SK-N-SH (cell line): ENCODE measurements at regions not wholly inside any gene's neighbourhood (a gene's known extent, or its start where the extent isn't known, plus 50 kb on each side); places are given as distances from the start of the nearest gene placed in this dataset.

Experiments used
- CTCF ChIA-PET: fragments of 300-600, 350-600 bp; formaldehyde crosslinking; extraction: SDS; loops from one replicate; lab custom pipeline; 2021; lab: Yijun Ruan, JAX
- POLR2A ChIA-PET: fragments of 350-600 bp; sonication (Branson Sonifier 250); formaldehyde crosslinking; extraction: SDS; loops from one replicate; lab custom pipeline; 2020; ENCODE audit warnings: antibody characterized with exemption, inconsistent platforms; lab: Yijun Ruan, JAX
- DNase-seq: peaks from one replicate; pipeline ENCODE4 v3.0.0; 2012
- H2AFZ ChIP-seq: fragments of 200-600 bp; sonication (generic); 2 replicates; pipeline ENCODE4 v1.8.1; 2016; ENCODE audit warnings: antibody characterized with exemption, mild to moderate bottlenecking, low read depth
- H3F3A ChIP-seq: fragments of 200-600 bp; sonication (generic); replicated peaks from 2 replicates; pipeline ENCODE3; 2016; ENCODE audit warnings: antibody characterized with exemption, mild to moderate bottlenecking; ENCODE audit not compliant: insufficient read depth
- H3K27ac ChIP-seq, 2 experiments: fragments of 200-500 bp in 1 of 2; fragments of 200-600 bp in 1 of 2; sonication (Bioruptor generic) in 1 of 2; sonication (generic), shearing (Covaris generic) in 1 of 2; 2 replicates each; pipeline versions ENCODE4 v1.5.1 to v1.6.1; 2014 to 2016; ENCODE audit warnings: low read depth in 2 of 2, inconsistent platforms in 1 of 2, low read length in 1 of 2, mild to moderate bottlenecking in 1 of 2, mixed read lengths in 1 of 2
- H3K27me3 ChIP-seq: fragments of 200-600 bp; sonication (generic), shearing (Covaris generic); 2 replicates; pipeline ENCODE4 v1.6.1; 2016; ENCODE audit warnings: mixed run types; ENCODE audit not compliant: insufficient read depth
- H3K36me3 ChIP-seq, 2 experiments: fragments of 200-500 bp in 1 of 2; fragments of 200-600 bp in 1 of 2; sonication (Bioruptor generic) in 1 of 2; sonication (generic) in 1 of 2; replicated peaks in 1 of 2; 2 replicates each; pipeline versions ENCODE3 to v1.5.1; 2014 to 2016; ENCODE audit warnings: low read length in 1 of 2, mild to moderate bottlenecking in 1 of 2; ENCODE audit not compliant: insufficient read depth in 2 of 2, control insufficient read depth in 1 of 2
- H3K4me1 ChIP-seq, 2 experiments: fragments of 200-500 bp in 1 of 2; fragments of 200-600 bp in 1 of 2; sonication (Bioruptor generic) in 1 of 2; sonication (generic), shearing (Covaris generic) in 1 of 2; 2 replicates each; pipeline versions ENCODE4 v1.5.1 to v1.6.1; 2014 to 2016; ENCODE audit warnings: low read depth in 1 of 2, low read length in 1 of 2, mixed run types in 1 of 2; ENCODE audit not compliant: insufficient read depth in 2 of 2, control insufficient read depth in 1 of 2
- H3K4me2 ChIP-seq: fragments of 200-600 bp; sonication (generic), shearing (Covaris generic); 2 replicates; pipeline ENCODE4 v1.6.1; 2017; ENCODE audit warnings: mixed run types
- H3K4me3 ChIP-seq, 2 experiments: fragments of 200-500 bp in 1 of 2; fragments of 200-600 bp in 1 of 2; sonication (Bioruptor generic) in 1 of 2; sonication (generic), shearing (Covaris generic) in 1 of 2; 2 replicates each; pipeline versions ENCODE4 v1.5.1 to v1.8.1; 2014 to 2016; ENCODE audit warnings: low read depth in 2 of 2, inconsistent platforms in 1 of 2, low read length in 1 of 2, mild to moderate bottlenecking in 1 of 2, mixed read lengths in 1 of 2, moderate library complexity in 1 of 2
- H3K79me2 ChIP-seq: fragments of 200-600 bp; sonication (generic); 2 replicates; pipeline ENCODE4 v1.8.1; 2017; ENCODE audit warnings: mild to moderate bottlenecking; ENCODE audit not compliant: insufficient read depth
- H3K9ac ChIP-seq: fragments of 200-600 bp; sonication (generic); 2 replicates; pipeline ENCODE4 v1.6.1; 2017; ENCODE audit warnings: mixed run types
- H3K9me2 ChIP-seq: fragments of 200-600 bp; sonication (generic); 2 replicates; pipeline ENCODE4 v1.6.1; 2017; ENCODE audit warnings: mixed run types
- H3K9me3 ChIP-seq: fragments of 200-600 bp; sonication (generic); 2 replicates; pipeline ENCODE4 v1.6.1; 2017; ENCODE audit warnings: mixed run types, mild to moderate bottlenecking, moderate library complexity
- H4K20me1 ChIP-seq: fragments of 200-600 bp; sonication (generic); 2 replicates; pipeline ENCODE4 v1.6.1; 2017; ENCODE audit warnings: mild to moderate bottlenecking, mixed run types; ENCODE audit not compliant: insufficient read depth
- MAX ChIP-seq: IDR thresholded peaks from 2 replicates; pipeline ENCODE4 v1.4.0; 2012; ENCODE audit warnings: low read depth
- NFIC ChIP-seq: IDR thresholded peaks from 2 replicates; pipeline ENCODE4 v1.4.0; 2012; ENCODE audit warnings: borderline replicate concordance
- PBX3 ChIP-seq: IDR thresholded peaks from 2 replicates; pipeline ENCODE4; 2012
- RFX5 ChIP-seq: IDR thresholded peaks from 2 replicates; pipeline ENCODE4 v1.6.1; 2012; ENCODE audit warnings: mild to moderate bottlenecking, improper control_type of control experiment, low read length
- SIN3A ChIP-seq: IDR thresholded peaks from 2 replicates; pipeline ENCODE4 v1.6.1; 2012; ENCODE audit warnings: low read depth, mild to moderate bottlenecking, low read length, moderate library complexity, borderline replicate concordance
- SMC3 ChIP-seq: IDR thresholded peaks from 2 replicates; pipeline ENCODE4 v1.6.1; 2012; ENCODE audit warnings: low read depth, low read length, improper control_type of control experiment
- WGBS: methylation state at CpG from one replicate; pipeline ENCODE4 v1.1.6; 2017; ENCODE audit warnings: low lambda C conversion rate; 5-methylcytosine and 5-hydroxymethylcytosine counted together
- TF ChIP-seq, protein P1 (sequence below): fragments of 150-350 bp; IDR thresholded peaks from 2 replicates; pipeline ENCODE4 v1.6.1; 2017; ENCODE audit warnings: antibody characterized with exemption, low read length, low read depth, borderline replicate concordance

DNA sequence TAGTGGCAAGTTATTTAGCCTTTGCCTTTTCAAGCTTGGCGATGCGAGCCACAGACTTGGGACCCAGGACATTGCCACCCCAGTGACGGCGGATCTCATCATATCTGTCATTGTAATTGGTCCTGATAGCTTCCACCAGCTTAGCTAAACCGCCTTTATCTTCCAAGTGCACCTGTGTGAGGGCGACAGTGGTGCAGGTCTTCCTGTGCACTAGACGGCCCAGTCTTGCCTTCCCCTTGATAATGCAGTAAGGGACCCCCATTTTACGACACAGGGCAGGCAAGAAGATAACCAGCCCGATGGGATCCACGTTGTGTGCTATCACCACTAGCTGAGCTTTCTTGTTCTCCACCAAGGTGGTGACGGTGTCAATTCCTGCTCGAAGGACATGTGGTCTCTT lies 99.6 kb upstream of the ITGB1 start:
- H3F3A ChIP-seq = no peaks in the 10 kb centered on the region
- H3K9me2 ChIP-seq = no peaks in the 10 kb centered on the region
- H3K9ac ChIP-seq = no peak overlapping the region
- DNase-seq = no peak
- no peaks in the 10 kb centered on the region for H3K79me2 ChIP-seq
- no peaks in the 10 kb centered on the region for H3K27me3 ChIP-seq
- H3K36me3 ChIP-seq = no peaks in the 10 kb centered on the region
- WGBS = 90% methylated on average over 12 of the region's 12 CpGs
- H3K9me3 ChIP-seq = no peaks in the 10 kb centered on the region
- H4K20me1 ChIP-seq = no peaks in the 10 kb centered on the region
- H3K4me1 ChIP-seq = peaks cover 0 to 6% of the 10 kb centered on the region in 2 experiments; a peak in 1 of 4 replicates
- ChIA-PET CTCF (interaction anchor here (1.3 kb wide), 1 partner anchor 22 kb away, joined by 3 read pairs; no protein-coding TSS in a partner anchor), POLR2A (no interaction called here)
- no peak overlapping the region for H3K4me2 ChIP-seq
- H3K4me3 ChIP-seq = no peak overlapping the region
- no peak overlapping the region for H2AFZ ChIP-seq
- TF ChIP-seq SIN3A (no peak), NFIC (no peak), PBX3 (no peak), MAX (no peak), SMC3 (no peak)
- no peak overlapping the region for H3K27ac ChIP-seq

GRCh38 chr10:33056828-33057596 lies 99.0 kb upstream of the ITGB1 start:
- Histone ChIP-seq H3K9me2 (no peaks in the 10 kb centered on the region), H3K79me2 (no peaks in the 10 kb centered on the region), H3K27ac (no peak overlapping the region), H3K36me3 (no peaks in the 10 kb centered on the region), H3K9me3 (no peaks in the 10 kb centered on the region), H3F3A (no peaks in the 10 kb centered on the region), H4K20me1 (no peaks in the 10 kb centered on the region), H2AFZ (no peak overlapping the region), H3K27me3 (no peaks in the 10 kb centered on the region), H3K4me1 (peaks cover 0 to 6% of the 10 kb centered on the region in 2 experiments; a peak in 1 of 4 replicates), H3K9ac (no peak overlapping the region), H3K4me3 (no peak overlapping the region), H3K4me2 (no peak overlapping the region)
- TF ChIP-seq, protein P1, sequence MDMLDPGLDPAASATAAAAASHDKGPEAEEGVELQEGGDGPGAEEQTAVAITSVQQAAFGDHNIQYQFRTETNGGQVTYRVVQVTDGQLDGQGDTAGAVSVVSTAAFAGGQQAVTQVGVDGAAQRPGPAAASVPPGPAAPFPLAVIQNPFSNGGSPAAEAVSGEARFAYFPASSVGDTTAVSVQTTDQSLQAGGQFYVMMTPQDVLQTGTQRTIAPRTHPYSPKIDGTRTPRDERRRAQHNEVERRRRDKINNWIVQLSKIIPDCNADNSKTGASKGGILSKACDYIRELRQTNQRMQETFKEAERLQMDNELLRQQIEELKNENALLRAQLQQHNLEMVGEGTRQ = no peak
- no peak for TF ChIP-seq MAX
- TF ChIP-seq RFX5 = no peak
- WGBS = 81% methylated on average over 4 of the region's 4 CpGs
- ChIA-PET CTCF (interaction anchor here (1.3 kb wide), 1 partner anchor 22 kb away, joined by 3 read pairs; no protein-coding TSS in a partner anchor), POLR2A (no interaction called here)
- no peak for DNase-seq
